Progenitor cell of endocrine pancreas (in vitro differentiated cells): ENCODE measurements at regions not wholly inside any gene's neighbourhood (a gene's known extent, or its start where the extent isn't known, plus 50 kb on each side); places are given as distances from the start of the nearest gene placed in this dataset.

Experiments used
- DNase-seq: peaks from one replicate; pipeline ENCODE4 v3.0.0; 2021; ENCODE audit warnings: low spot score; ENCODE audit not compliant: unreplicated experiment
- H3K27ac Mint-ChIP-seq: 2 replicates; pipeline ENCODE4 v1.8.0; 2021; ENCODE audit warnings: mild to moderate bottlenecking, moderate library complexity, mixed read lengths
- H3K27me3 Mint-ChIP-seq: 2 replicates; pipeline ENCODE4 v1.8.0; 2021; ENCODE audit warnings: mixed read lengths
- H3K36me3 Mint-ChIP-seq: 2 replicates; pipeline ENCODE4 v1.8.0; 2022; ENCODE audit warnings: mixed read lengths; ENCODE audit not compliant: insufficient read depth
- H3K4me1 Mint-ChIP-seq: 2 replicates; pipeline ENCODE4 v1.8.0; 2021; ENCODE audit warnings: low read depth, mixed read lengths
- H3K4me3 Mint-ChIP-seq: 2 replicates; pipeline ENCODE4 v1.8.0; 2021; ENCODE audit warnings: low read depth, mild to moderate bottlenecking, moderate library complexity, mixed read lengths
- H3K9me3 Mint-ChIP-seq: 2 replicates; pipeline ENCODE4 v1.8.0; 2021; ENCODE audit warnings: low read depth, mixed read lengths
- TF ChIP-seq, protein P1 (sequence below): fragments of 200-600 bp; sonication (generic); IDR thresholded peaks from one replicate; pipeline ENCODE4 v1.5.0; 2021; ENCODE audit warnings: antibody characterized with exemption, mild to moderate bottlenecking; ENCODE audit not compliant: unreplicated experiment

DNA sequence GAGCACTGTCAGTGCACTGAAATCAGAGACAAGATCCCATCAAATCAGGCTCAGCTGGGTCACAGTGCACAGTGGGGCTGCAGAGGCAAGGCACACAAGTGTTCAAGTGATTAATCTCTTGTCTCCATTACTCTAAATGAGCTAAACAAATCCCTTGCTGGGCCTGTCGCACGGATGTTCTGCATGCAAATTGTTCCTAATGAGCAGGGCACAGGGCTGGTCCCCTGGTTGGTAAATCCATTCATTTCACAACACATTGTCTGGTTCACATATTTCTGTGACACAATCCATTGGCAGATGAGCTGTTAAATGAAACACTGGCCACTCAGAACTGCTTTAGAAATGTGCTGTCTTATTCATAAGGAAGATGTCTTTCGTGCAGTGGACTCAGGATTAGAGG, 167.9 kb upstream of the BRINP1 start:
- H3K4me1 Mint-ChIP-seq, result no peaks in the 10 kb centered on the region
- TF ChIP-seq, protein P1, sequence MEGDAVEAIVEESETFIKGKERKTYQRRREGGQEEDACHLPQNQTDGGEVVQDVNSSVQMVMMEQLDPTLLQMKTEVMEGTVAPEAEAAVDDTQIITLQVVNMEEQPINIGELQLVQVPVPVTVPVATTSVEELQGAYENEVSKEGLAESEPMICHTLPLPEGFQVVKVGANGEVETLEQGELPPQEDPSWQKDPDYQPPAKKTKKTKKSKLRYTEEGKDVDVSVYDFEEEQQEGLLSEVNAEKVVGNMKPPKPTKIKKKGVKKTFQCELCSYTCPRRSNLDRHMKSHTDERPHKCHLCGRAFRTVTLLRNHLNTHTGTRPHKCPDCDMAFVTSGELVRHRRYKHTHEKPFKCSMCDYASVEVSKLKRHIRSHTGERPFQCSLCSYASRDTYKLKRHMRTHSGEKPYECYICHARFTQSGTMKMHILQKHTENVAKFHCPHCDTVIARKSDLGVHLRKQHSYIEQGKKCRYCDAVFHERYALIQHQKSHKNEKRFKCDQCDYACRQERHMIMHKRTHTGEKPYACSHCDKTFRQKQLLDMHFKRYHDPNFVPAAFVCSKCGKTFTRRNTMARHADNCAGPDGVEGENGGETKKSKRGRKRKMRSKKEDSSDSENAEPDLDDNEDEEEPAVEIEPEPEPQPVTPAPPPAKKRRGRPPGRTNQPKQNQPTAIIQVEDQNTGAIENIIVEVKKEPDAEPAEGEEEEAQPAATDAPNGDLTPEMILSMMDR, result no peak
- no peaks in the 10 kb centered on the region for H3K27me3 Mint-ChIP-seq
- H3K36me3 Mint-ChIP-seq, result no peaks in the 10 kb centered on the region
- H3K4me3 Mint-ChIP-seq, result no peak overlapping the region
- no peaks in the 10 kb centered on the region for H3K9me3 Mint-ChIP-seq
- no peak overlapping the region for H3K27ac Mint-ChIP-seq
- DNase-seq, result no peak

DNA sequence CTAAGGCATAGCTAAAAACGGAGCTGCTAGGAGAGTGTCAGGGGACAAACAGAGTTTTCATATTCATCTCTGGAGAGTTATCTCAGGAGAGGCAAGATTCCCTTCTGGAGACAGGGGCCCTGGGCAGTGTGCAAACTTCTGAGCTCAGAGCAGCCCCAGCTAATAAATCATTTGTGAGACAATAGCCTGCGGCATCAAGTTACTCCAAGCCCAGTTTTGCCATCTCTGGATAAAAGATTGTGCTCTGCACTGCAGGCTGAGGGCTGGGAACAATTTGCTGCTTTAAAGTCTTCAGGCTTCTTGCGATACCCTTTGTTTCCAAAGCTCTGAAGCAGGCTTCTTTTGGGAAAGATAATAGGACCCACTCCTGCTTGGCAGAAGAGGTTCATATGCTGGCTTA, 164.3 kb upstream of the BRINP1 start:
- H3K27me3 Mint-ChIP-seq, result no peaks in the 10 kb centered on the region

DNA sequence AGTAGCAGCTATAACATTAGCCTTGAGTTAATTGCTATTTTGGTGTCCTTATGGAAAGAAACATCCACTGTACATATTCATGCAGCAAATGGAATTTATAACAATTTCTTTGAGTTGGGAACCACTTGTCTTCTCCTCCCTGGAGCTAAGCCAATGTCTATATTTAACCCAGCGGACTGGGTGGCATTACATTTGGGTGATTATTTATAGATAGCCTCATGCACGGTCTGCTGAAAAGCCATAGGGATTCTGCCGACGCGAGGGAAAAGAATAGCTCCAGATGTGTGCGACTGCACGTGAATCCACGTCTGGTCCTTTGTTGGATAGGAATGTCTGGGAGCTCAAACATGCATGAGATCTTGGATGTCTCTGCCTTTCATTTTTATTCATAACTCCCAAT, 157.5 kb upstream of the BRINP1 start:
- H3K36me3 Mint-ChIP-seq, result no peaks in the 10 kb centered on the region
- no peaks in the 10 kb centered on the region for H3K4me1 Mint-ChIP-seq
- H3K27me3 Mint-ChIP-seq, result no peaks in the 10 kb centered on the region
- TF ChIP-seq, protein P1, result no peak
- no peaks in the 10 kb centered on the region for H3K9me3 Mint-ChIP-seq
- DNase-seq, result no peak
- no peak overlapping the region for H3K27ac Mint-ChIP-seq
- H3K4me3 Mint-ChIP-seq, result no peak overlapping the region

More for the DNA sequence above, 164.3 kb upstream of the BRINP1 start:
- DNase-seq, result no peak
- H3K9me3 Mint-ChIP-seq, result no peaks in the 10 kb centered on the region
- no peak overlapping the region for H3K27ac Mint-ChIP-seq
- H3K4me3 Mint-ChIP-seq, result no peak overlapping the region
- H3K4me1 Mint-ChIP-seq, result no peaks in the 10 kb centered on the region
- TF ChIP-seq, protein P1, result no peak
- no peaks in the 10 kb centered on the region for H3K36me3 Mint-ChIP-seq

DNA sequence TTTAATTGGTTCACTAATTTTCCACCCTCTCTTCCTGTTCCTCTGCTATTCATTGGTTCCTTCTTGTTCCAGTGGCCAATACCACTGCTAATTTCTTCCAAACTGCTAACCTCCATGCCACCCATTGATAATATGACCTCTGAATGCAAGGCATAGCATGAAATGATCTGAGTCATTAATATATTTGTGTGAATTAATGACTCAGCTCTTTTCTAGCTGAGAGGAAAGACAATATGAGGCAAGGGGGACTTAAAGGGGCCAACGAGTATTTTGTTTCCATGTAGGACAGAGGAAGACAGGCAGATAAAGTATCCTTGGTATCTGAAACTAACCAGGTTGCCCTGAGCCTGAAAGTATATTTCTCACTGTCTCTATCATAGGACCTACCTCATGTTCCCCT, 154.3 kb upstream of the BRINP1 start:
- Mint-ChIP-seq H3K27ac (no peak overlapping the region), H3K27me3 (peaks cover 2% of the 10 kb centered on the region), H3K9me3 (no peaks in the 10 kb centered on the region), H3K4me1 (no peaks in the 10 kb centered on the region), H3K36me3 (no peaks in the 10 kb centered on the region), H3K4me3 (no peak overlapping the region)
- TF ChIP-seq, protein P1, result no peak
- DNase-seq, result no peak

DNA sequence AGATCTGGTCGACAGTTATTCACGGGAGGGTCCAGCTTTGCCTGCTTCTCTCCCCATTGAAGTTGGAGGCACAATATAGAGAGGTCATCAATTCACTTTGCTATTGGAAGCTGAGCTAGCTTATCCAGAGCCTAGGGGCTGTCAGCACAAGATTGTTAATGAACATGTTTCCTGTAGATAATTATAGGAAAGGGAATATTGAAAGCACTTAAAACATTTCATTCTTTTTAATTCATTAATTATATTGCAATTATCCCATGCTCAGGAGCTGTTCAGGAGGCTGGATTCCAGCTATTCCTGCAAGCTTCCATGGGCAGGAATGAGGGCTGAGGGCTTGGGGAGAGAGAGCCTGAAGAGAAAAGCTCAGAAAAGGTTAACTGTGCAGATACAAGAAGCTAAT, 153.1 kb upstream of the BRINP1 start:
- Mint-ChIP-seq H3K4me3 (no peak overlapping the region), H3K36me3 (no peaks in the 10 kb centered on the region), H3K27me3 (peaks cover 2% of the 10 kb centered on the region), H3K9me3 (no peaks in the 10 kb centered on the region), H3K27ac (no peak overlapping the region), H3K4me1 (no peaks in the 10 kb centered on the region)
- TF ChIP-seq, protein P1, result no peak
- no peak for DNase-seq
